Stimulated activated CD8-positive, alpha-beta memory T cell treated with anti-CD3 and anti-CD28 coated beads, Interleukin-4, amount 100 ng/mL, for 1 hour (primary cell): ENCODE measurements at regions not wholly inside any gene's neighbourhood (a gene's known extent, or its start where the extent isn't known, plus 50 kb on each side); places are given as distances from the start of the nearest gene placed in this dataset.

Experiments used
- DNase-seq, 2 donors: peaks; one replicate each; pipeline ENCODE4 v3.0.0-alpha.2; 2020; ENCODE audit warnings: low read depth in 2 of 2, low spot score in 1 of 2

DNA sequence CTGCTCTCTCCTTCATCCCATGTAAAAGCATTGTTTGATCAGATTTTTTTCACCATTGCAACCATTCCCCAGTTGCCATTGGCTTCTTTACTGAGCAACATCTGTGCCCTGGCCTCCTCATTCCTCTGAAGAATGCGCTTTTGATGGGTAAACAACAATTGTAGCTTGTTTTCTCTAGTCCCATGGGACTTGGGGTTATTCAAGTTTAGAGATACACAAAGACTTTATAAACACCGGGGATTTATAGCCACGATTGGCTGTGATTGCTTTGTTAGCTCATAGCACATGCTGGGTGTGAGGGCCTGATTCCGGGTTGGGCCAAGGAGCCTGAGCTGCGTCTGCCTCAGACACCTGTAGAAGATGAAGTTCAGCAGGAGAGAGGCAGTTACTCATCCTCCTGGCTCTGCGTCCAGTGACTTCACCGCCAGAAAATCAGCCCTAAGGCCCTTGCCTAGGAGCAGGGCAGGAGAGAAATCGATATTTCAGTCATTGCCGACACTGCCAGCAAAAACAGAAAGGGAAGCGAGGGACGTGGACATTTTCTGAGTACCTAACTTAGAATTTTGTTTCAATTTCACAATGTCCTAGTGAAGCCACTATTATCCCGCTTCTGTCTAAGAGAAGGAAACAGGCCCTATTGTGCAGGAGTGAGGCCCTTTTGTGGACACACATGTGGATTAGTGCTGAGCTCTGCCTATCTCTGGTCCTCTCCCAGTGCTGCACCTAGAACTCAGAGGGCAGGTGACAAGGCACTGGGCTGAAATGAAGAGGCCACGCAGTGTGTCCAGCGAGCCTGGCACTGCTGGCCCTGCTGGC, 159.8 kb upstream of the USP24 start:
- DNase-seq = no peak

DNA sequence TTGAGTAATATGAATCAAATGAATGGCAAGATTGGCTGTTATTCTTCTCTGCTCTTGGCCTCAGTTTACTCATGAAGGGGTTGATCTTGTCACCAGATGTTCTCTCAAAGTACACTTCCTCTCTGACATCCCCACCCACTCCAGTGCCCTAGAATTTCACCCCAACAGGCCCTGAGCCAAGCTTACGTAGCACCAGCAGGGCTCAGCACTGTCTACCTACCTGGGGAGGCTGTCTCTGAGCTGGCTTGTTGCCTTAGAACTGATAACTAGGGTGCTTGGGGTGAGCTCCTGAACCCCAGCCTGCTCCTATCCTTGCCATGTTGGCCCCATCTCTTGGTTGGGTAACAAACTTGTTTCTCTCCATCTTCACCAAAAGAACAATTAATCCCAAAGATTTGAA, 159.1 kb upstream of the USP24 start:
- no peak for DNase-seq

DNA sequence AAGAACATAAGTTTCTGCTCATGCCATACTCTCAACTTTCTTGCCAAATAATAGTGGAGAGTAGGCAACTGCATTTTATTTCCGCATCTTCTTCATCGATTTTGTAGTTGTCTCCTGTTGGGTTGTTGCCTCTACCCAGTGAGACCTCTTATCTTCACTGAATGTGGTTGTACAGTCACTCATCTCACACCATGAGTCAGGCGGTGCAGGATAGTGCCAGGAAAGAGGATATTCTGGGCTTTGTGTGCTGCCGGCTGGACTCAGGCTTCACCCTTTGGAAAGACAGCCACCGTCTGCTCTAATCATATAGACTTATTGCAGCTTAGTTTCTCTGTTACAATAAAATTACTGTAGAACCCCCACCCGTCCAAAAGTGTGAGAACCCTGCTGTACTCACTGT, 154.3 kb upstream of the USP24 start:
- DNase-seq = no peak

DNA sequence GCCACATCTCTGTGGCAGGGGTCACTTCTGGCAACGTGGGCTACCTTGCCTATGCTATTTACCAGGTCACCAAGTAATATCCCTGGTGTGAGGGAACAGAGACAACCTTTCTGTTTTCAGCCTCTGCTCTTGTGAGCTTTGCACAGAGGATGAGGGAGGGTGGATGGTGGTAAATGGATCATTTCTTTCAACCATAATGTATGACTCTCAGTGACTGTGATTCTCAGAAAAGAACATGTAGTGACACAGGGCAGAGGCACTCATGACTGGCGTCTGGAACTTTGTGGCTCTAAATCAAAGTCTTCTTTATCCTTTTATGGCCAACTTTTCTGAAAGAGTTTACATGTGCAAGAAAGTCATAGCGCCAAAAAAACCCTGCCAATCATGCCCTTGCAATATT, 153.5 kb upstream of the USP24 start:
- DNase-seq = no peak

DNA sequence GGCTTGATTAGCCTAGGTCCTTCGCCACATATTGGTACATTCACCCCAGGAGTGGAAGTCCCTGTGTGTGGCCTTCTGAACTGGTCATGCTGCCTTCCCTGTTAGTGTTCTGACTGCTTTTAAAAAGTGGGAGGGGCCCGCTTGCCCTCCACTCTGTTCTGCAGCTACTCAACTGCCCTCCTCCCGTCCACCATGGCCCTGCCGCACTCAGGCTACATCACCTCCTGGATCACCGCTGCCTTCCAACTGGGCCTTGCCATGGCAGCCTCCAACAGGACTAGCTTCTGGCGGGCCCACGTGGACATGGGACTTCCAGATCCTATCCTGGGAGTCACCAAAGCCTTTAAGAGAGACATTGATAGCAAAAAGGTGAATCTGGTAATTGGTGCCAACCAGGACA, 152.1 kb upstream of the USP24 start:
- DNase-seq = no peak

DNA sequence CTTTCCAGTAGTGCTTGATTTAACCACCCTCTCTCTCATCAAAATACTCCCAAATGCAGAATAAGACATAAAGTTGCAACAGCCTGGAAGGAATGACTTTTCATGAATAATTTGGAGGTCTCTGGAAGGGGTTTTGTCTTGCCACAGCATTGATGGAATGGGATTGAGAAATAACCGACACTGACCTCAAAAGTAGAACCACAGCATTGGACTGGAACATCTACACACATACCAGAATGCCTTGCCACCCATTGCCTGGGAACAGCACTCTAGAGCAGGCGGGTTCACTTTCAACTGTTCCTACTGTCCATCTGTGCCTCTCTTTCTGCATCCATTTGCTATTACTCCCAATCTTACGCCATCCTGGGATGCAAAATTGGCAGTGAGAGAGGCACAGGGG, 149.1 kb upstream of the USP24 start:
- no peak for DNase-seq

DNA sequence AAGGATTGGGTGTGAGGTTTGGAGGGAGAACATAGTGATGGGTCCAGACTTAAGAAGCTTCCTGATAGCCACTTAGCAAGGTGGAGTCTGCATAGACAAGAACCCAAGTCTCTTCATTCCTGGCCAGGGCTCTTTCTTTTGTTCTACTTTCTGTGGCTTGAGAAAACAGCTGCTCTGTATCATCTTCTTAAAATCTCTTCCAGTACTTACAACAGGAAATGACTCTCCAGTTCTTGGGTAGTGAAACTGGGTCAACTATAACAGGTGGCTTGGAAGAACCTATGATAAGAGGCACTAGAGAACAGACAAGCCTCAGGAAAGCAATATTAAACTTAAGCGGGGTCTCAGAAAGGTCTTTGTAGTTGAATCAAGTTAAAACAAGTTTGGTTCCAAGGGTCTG, 148.1 kb upstream of the USP24 start:
- no peak for DNase-seq

DNA sequence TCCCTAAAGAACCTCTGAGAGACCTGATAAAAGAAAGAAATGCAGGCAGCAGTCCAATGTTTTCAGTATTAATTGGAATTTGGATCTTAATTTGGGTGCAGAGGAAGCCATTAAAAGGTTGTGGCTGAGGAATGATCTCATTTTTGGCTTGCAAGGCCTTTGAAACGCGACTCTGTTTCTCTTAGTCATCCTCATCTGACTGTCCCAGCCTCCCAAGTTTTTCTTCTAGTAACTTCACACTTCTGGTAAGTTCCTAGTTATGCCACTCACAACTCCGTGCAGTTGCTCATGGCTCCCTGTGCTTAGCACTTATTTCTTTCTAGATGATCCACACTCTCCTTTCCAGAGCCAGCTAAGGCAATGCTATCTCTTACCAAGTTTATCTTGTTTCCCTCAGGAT, 147.4 kb upstream of the USP24 start:
- DNase-seq = no peak

DNA sequence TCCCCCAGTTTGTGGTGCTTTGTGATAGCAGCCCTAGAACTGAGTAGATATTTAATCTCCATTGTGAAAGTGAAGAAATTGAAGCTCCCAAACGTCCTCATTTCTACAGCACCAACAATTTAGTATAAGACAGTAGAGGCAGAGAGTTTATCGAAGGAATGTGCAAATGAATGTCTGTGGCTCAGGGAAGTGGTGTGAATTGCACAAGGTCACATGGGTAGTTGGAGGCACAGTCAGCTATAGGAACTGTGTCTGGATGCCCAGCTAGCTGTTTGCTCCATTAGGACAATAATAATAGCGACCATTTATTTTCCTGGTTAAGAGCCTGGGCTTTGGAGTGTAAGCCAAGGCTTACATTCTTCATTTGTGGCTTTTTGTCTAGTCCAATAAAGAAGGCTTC, 144.4 kb upstream of the USP24 start:
- no peak for DNase-seq

DNA sequence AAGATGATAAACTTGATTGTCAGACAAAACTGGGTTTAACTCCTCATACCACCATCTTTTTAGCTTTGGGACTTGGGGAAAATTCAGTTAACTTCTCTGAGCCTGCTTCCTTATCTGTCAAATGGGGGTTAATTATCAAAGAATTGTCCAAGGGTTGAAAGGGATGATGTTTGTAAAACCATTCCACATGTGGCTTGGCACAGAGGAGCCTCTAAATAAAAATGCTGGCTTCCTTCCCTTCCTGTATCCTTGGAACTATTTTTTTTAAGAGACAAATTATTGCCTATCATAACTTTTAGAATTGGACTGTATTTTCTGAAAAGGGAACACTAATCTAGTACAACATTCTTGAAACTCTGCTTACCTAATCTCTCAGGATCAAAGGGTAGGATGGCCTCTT, 143.4 kb upstream of the USP24 start:
- DNase-seq = no peak

DNA sequence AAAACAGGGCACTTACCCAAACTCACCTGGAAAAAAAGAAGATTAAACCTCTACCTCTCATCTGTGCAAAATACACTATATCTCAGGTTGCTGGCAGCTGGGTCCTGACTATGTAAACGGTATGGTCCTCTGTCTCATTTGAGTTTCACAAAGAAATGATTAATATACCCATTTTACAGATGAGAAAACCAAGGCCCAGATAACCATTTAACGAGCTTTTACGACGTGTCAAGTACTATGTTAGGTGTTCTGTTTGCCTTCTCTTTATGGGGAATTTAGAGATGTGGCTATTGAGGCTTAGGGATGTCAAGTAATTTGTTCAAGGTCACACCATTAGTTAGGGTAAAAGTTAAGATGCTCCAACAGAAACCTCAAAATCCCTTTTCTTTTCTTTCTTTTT, 140.4 kb upstream of the USP24 start:
- no peak for DNase-seq

DNA sequence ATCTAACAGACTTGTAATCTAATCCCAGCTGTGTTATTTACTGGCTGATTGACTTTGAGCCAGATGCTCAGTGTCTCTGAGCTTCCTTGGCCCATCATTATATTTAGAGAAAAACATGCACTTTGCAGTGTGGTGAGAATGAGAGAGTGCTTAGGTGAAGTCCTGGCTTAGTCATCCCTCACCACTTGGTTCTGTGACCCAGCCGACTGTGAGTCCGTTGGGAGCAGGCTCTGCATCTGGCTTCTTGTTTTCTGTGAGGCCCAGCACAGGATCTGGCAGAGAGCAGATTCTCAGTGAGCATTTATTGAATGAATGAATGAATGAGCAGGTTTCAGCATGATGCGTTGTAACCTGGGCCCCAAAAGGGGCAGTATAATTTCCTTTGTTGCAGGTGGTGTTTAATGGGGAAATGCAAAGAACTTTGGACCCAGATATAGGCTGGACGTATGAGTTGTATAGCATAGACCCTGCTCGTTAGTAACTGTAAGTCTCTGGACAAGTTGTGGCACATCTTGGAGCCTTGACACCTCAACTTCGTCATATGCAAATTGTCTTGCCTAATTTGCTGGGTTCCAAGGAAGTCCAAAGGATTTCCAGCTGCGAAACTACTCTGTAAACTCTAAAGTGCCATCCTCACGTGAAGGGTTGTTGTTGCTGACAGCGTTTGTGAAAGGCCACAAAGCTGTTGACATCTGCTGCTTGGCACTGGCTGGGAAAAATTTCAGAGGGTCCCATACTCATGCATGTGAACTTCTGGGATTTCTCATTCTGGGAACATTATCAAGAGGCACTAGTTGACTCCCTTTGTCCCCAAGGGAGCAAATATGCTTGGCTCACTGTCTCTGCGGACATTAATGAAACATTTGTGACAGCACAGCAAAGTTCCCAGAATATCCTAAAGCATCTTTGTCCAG, 138.8 kb upstream of the USP24 start:
- no peak for DNase-seq

DNA sequence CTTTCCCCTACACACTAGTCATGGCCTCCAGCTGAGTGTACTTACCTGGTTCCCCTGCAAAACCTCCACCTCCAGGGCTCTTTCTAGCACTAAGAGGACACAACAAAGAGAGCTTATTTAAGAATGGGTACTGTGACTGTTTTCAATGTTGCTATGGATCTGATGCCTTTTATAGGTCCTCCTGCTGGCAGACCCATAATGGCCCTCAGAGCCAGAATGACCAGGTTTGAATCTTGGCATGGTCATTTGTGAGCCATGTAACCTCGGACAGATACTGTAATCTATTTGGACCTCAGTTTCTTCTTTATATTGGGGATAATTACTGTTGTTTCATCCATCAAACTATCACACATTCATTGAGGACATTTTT, 137.6 kb upstream of the USP24 start:
- DNase-seq = no peak

DNA sequence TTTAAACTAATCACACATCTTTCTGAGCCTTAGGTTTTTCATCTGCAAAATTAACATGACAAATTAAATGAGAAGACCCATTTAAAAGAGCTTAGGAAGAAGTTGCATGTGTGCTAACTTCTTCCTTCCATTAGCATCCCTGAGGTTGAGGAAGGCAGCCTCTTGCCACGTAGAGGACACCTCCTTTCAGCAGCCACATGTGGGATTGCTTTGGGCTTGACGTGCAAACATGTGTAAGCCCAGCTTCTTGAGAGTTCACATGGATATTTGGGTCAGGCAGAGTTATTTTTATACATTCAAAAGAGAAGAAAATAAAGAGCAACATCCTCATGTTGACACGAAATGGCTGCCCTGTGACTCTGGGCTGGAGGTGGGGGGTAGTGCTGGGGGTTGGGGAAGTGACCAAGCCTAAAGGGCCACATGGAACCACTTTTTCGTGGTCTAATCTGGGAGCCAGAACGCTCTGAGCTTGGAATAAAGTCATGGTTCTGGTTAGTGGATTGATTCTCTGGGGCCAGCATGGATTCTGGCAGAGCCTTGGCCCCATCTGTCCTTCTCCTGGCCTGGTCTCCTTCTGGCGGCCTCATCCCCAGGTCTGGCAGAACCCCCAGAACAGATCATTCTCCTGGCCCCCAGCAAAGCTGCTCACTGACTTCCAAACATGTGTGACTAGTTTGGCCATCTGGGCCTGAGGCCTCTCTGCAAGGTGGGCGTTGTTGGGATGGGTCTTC, 137.1 kb upstream of the USP24 start:
- DNase-seq = no peak

DNA sequence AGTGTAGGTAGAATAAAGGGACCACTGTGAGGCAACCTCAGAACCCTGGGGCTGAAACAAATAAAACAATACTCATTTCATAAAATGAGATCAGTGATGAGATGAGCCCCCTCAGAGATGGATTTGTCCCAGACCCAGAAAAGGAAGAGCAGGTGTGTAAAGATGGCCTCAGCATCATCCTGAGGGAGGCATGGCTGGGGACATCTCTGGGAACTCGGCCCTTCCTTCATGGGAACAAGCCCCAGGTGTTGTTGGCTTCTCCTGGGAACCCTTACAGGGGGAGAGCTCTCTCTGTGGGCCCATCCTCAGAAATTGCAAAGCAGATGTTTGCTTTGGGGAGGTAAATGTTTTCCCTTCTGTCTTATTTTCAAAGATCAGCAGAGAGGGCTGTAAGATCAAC, 133.2 kb upstream of the USP24 start:
- no peak for DNase-seq

DNA sequence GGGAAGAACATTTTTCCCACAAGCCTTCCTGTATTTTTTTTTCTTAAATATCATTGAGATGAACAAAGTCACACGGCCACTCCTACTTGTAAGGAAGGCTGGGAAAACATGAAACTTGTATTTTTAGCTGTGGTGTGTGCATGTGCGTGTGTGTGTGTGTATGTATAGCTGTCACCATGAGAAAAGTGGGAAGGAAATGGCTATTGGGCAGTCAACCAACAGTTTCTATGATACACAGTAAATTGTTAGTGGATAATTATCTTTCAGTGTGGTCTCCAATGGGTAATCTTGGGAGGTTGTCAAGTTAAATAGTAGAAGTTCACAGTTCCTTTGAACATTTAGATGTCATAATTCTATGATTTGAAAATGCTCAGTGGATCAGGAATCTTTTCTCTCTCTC, 132.7 kb upstream of the USP24 start:
- no peak for DNase-seq

DNA sequence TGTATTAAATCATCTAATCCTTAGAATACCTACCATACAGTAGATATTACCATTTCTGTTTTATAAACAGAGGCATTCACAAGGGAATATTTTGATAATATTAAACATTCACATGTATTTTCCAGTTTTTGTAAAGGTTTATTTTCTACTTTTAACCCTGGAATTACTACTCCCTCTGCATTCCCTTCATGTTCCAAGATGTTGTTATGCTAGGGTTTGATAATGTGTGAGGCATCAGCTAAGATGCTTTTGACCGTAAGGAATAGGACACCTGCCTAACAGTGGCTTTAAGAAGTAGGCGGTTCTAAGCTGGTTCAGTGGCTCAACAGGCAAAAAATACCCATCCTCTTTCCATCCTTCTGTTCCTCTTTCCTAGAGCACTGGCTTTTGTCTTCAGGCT, 131.9 kb upstream of the USP24 start:
- DNase-seq = no peak

DNA sequence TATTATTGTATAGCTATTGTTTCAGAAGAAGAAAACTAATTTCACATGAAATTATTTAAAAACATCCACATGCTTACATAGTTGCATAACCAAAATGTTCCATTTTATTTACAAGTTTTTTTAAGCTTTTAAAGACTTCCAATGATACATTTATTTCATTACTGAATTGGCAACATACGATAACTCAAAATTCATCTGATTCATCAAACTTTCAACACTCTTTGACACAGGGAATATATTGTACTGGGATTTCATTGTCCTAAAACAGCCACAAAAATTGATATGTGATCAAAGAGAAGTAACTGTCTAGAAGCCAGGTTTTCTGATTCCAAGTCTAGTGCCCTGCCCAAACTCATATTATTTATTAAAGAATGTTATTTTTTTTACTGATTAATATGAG, 131.4 kb upstream of the USP24 start:
- DNase-seq = no peak

DNA sequence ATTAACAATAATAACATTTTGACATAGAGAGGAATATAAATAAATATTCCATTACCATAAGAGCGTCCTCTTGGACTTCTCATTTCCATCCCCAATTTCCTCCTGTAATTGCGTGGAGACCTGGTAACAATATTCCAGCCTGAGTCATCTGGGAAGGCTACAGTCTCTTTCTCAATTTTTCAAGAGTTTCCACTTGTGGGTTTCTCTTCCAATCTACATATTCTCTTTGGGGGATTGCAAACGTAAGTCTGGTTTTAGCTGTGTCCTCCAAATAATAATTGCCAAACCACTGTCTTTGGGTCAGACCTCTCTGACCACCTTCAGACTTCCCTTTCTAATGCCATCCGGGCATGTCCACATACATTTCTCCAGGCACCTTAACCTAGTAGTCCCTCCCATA, 124.5 kb upstream of the USP24 start:
- DNase-seq = no peak

DNA sequence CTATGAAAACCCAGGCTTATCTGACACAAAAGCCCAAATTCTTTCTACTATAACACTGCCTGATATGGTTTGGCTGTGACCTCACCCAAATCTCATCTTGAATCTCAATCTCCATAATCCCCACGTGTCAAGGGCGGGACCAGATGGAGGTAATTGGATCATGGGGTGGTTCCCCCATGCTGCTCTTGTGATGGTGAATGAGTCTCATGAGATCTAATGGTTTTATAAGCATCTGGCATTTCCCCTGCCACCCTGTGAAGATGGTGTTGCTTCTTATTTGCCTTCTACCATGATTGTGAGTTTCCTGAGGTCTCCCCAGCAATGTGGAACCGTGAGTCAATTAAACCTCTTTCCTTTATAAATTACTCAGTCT, 123.3 kb upstream of the USP24 start:
- DNase-seq = no peak

DNA sequence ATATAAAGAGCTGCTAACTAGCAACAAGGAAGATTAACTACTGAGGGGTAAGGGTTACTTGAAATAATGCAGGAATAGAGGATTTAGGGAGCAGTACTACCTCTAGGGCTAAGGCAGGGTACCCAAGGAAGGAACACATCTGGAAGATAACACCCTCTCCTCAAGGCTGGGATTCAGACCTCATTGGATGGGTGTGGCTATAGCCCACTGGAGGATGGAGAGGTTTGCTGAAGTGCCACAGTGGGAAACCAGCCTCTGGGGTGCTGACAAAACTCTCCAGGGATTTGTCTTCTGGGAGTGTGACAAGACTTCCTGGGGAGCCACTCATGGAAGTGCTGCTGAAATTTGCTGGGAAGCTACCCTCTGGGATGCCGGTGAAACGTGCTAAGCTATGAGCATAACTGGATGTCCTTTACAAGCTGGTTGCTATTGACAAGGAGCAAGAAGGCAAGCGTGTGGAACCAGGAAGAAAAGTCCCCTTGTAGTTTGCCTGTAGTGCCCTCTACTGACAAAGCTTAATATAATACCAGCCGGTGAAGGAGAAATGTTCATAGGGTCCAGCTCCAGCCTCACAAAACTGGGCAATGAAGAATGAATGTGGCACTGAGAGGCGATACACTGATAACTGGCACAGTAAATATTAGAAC, 122.8 kb upstream of the USP24 start:
- no peak for DNase-seq

DNA sequence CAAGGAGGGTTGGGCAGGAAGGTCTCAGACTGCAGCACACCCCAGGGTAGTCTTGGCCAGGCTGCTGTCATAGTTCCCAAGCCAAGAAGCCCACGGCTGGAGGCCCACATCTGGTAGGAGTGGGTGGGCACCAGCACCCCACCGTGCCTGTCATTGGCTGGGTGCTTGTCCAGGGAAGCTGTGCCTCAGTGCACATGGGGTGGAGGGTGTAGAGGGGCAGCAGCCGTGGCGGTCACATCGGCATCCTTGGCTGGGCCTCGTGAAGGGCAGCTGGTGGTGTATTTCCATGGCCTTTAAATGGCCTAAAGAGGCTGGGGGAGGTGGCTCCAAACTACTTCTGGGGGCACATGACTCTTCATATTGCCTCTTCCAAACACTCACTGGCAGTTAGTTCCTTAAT, 119.6 kb upstream of the USP24 start:
- DNase-seq = no peak
